Epidermal melanocyte (primary cell): ENCODE measurements at regions not wholly inside any gene's neighbourhood (a gene's known extent, or its start where the extent isn't known, plus 50 kb on each side); places are given as distances from the start of the nearest gene placed in this dataset.

Source experiments
- DNase-seq: peaks from one replicate; pipeline ENCODE4 v3.0.0; 2011; ENCODE audit warnings: low spot score; ENCODE audit not compliant: insufficient read length

GRCh38 chr10:114770009-114770408 is 51.6 kb upstream of the FHIP2A start:
- DNase-seq: no peak

- DNase-seq: no peak
Observed at GRCh38 chr10:114771157-114771556, 50.4 kb upstream of the FHIP2A start.

GRCh38 chr10:114771749-114772148 is 49.8 kb upstream of the FHIP2A start:
- no peak for DNase-seq
